ENCODE measurements at regions not wholly inside any gene's neighbourhood (a gene's known extent, or its start where the extent isn't known, plus 50 kb on each side); places are given as distances from the start of the nearest gene placed in this dataset.
"Not testable (repeated sequence)": the region's sequence is repeated elsewhere in the genome, so short reads cannot be mapped to it uniquely, and the experiment has no call there.

- TF ChIP-seq, protein P1, sequence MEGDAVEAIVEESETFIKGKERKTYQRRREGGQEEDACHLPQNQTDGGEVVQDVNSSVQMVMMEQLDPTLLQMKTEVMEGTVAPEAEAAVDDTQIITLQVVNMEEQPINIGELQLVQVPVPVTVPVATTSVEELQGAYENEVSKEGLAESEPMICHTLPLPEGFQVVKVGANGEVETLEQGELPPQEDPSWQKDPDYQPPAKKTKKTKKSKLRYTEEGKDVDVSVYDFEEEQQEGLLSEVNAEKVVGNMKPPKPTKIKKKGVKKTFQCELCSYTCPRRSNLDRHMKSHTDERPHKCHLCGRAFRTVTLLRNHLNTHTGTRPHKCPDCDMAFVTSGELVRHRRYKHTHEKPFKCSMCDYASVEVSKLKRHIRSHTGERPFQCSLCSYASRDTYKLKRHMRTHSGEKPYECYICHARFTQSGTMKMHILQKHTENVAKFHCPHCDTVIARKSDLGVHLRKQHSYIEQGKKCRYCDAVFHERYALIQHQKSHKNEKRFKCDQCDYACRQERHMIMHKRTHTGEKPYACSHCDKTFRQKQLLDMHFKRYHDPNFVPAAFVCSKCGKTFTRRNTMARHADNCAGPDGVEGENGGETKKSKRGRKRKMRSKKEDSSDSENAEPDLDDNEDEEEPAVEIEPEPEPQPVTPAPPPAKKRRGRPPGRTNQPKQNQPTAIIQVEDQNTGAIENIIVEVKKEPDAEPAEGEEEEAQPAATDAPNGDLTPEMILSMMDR (IDR thresholded peaks at IDR 0.05; ENCODE audit: borderline replicate concordance): no peak
- Histone ChIP-seq H3K4me1 (no peaks in the 10 kb centered on the region), H3K36me3 (no peaks in the 10 kb centered on the region), H3K9me3 (replicated peaks) (no peaks in the 10 kb centered on the region), H3K4me3 (no peak overlapping the region), H3K27ac (replicated peaks) (no peak overlapping the region), H3K27me3 (ENCODE audit: low read depth) (peaks cover 64% of the 10 kb centered on the region)
- intact Hi-C loops (cut with micrococcal nuclease): no loop called here
- DNase-seq: no peak
Measured at GRCh38 chr15:59894835-59895234, 109.3 kb upstream of the FOXB1 start.

GRCh38 chr15:59892985-59893384, 111.1 kb upstream of the FOXB1 start:
- intact Hi-C loops (cut with micrococcal nuclease): no loop called here
- Histone ChIP-seq H3K4me3 (no peak overlapping the region), H3K4me1 (no peaks in the 10 kb centered on the region), H3K36me3 (no peaks in the 10 kb centered on the region), H3K27me3 (ENCODE audit: low read depth) (peaks cover 80% of the 10 kb centered on the region), H3K27ac (replicated peaks) (no peak overlapping the region), H3K9me3 (replicated peaks) (no peaks in the 10 kb centered on the region)
- no peak for DNase-seq
- TF ChIP-seq, protein P1 (IDR thresholded peaks at IDR 0.05; ENCODE audit: borderline replicate concordance): no peak

DNA sequence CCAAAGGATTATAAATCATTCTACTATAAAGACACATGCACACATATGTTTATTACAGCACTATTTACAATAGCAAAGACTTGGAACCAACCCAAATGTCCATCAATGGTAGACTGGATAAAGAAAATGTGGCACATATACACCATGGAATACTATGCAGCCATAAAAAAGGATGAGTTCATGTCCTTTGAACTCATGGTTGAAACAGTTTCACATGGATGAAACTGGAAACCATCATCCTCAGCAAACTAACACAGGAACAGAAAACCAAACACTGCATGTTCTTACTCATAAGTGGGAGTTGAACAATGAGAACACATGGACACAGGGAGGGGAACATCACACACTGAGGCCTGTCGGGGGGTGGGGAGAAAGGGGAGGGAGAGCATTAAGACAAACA, 116.2 kb upstream of the FOXB1 start:
- H3K27me3 ChIP-seq (ENCODE audit: low read depth): peaks cover 87% of the 10 kb centered on the region
- intact Hi-C loops (cut with micrococcal nuclease): not testable (repeated sequence)

GRCh38 chr15:59887211-59887610, 116.9 kb upstream of the FOXB1 start:
- Histone ChIP-seq H3K36me3 (no peaks in the 10 kb centered on the region), H3K4me3 (no peak overlapping the region), H3K27me3 (ENCODE audit: low read depth) (peaks cover 89% of the 10 kb centered on the region), H3K4me1 (no peaks in the 10 kb centered on the region), H3K9me3 (replicated peaks) (no peaks in the 10 kb centered on the region), H3K27ac (replicated peaks) (no peak overlapping the region)
- intact Hi-C loops (cut with micrococcal nuclease): no loop called here
- TF ChIP-seq, protein P1 (IDR thresholded peaks at IDR 0.05; ENCODE audit: borderline replicate concordance): no peak
- no peak for DNase-seq

More for the DNA sequence above, 116.2 kb upstream of the FOXB1 start:
- not testable (repeated sequence) for H3K27ac ChIP-seq (replicated peaks); H3K4me1 ChIP-seq; DNase-seq; H3K36me3 ChIP-seq; H3K4me3 ChIP-seq; H3K9me3 ChIP-seq (replicated peaks)

DNA sequence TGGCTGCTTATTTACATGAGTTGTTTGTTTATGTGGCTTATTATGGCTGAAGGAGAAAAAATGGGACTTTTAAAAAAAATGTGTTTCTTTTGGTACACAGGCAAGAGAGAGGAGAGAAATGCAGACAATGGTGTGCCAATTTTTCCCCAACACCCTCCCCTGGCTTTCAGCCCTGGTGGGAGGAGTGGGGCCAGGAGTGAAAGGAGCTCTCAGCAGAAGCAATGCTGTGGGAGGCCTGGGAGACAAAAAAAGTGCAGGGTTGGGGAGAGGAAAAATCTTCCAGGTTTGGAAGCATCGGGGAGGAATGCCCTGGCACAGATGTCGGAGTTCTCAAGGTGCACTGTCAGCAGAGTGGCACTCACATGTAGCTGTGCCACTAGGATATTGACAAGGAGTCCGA, 117.7 kb upstream of the FOXB1 start:
- H3K4me3 ChIP-seq: no peak overlapping the region
- DNase-seq: no peak
- H3K36me3 ChIP-seq: no peaks in the 10 kb centered on the region
- no peak overlapping the region for H3K27ac ChIP-seq (replicated peaks)
- TF ChIP-seq, protein P1 (IDR thresholded peaks at IDR 0.05; ENCODE audit: borderline replicate concordance): no peak
- H3K9me3 ChIP-seq (replicated peaks): no peaks in the 10 kb centered on the region
- intact Hi-C loops (cut with micrococcal nuclease): no loop called here
- no peaks in the 10 kb centered on the region for H3K4me1 ChIP-seq
- H3K27me3 ChIP-seq (ENCODE audit: low read depth): peaks cover 89% of the 10 kb centered on the region

GRCh38 chr15:59885832-59886231, 118.3 kb upstream of the FOXB1 start:
- TF ChIP-seq, protein P1 (IDR thresholded peaks at IDR 0.05; ENCODE audit: borderline replicate concordance): no peak
- no peak overlapping the region for H3K27ac ChIP-seq (replicated peaks)
- H3K27me3 ChIP-seq (ENCODE audit: low read depth): peaks cover 89% of the 10 kb centered on the region
- H3K4me3 ChIP-seq: no peak overlapping the region
- H3K9me3 ChIP-seq (replicated peaks): no peaks in the 10 kb centered on the region
- intact Hi-C loops (cut with micrococcal nuclease): no loop called here
- DNase-seq: no peak
- no peaks in the 10 kb centered on the region for H3K36me3 ChIP-seq
- H3K4me1 ChIP-seq: no peaks in the 10 kb centered on the region

All from left ventricle myocardium inferior (tissue), 1 donor.